IPS-20b (cell line): ENCODE measurements at regions not wholly inside any gene's neighbourhood (a gene's known extent, or its start where the extent isn't known, plus 50 kb on each side); places are given as distances from the start of the nearest gene placed in this dataset.

ENCODE experiments used
- H3K27ac ChIP-seq: one replicate; pipeline ENCODE4 v1.5.1; 2013; ENCODE audit warnings: low read length
- H3K27me3 ChIP-seq: 2 replicates; pipeline ENCODE4 v1.6.1; 2013; ENCODE audit warnings: mild to moderate bottlenecking, low read length, inconsistent platforms; ENCODE audit not compliant: insufficient read depth
- H3K36me3 ChIP-seq: 2 replicates; pipeline ENCODE4 v1.6.1; 2013; ENCODE audit warnings: low read depth, mild to moderate bottlenecking, inconsistent platforms, low read length, moderate library complexity; ENCODE audit not compliant: insufficient read depth
- H3K4me1 ChIP-seq: 2 replicates; pipeline ENCODE4 v1.6.1; 2013; ENCODE audit warnings: mild to moderate bottlenecking, control low read depth, inconsistent platforms, low read length, moderate library complexity; ENCODE audit not compliant: insufficient read depth
- H3K4me3 ChIP-seq: 2 replicates; pipeline ENCODE4 v1.5.1; 2013; ENCODE audit warnings: mild to moderate bottlenecking, low read length, inconsistent platforms
- H3K9ac ChIP-seq: 2 replicates; pipeline ENCODE4 v1.6.1; 2013; ENCODE audit warnings: low read depth, mild to moderate bottlenecking, inconsistent platforms, low read length, moderate library complexity
- H3K9me3 ChIP-seq: 2 replicates; pipeline ENCODE4 v1.6.1; 2013; ENCODE audit warnings: mild to moderate bottlenecking, low read depth, low read length, inconsistent platforms; ENCODE audit not compliant: insufficient read depth

DNA sequence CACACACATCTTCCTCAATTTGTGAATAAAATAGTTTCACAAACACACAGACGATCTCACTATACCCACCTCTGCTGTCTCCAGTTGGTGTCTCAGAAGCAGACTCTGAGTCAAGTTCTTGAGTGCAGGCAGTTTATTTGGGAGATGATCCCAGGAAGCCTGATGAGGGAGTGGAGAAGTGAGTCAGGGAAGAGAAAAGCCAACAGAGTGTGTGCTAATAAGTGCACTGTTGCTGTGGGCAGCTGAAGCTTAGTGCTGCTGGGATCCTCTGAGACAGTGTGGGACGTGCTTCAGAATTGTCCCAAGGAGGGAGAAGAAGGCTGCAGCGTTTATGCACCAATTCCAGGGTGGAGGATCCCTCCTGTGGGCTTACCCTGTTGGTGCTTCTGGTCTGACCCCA lies 423.2 kb upstream of the C16orf82 start:
- peaks cover 5% of the 10 kb centered on the region; the same call in 1 of the 2 replicates for H3K4me1 ChIP-seq
- no peaks in the 10 kb centered on the region for H3K9me3 ChIP-seq
- no peak overlapping the region for H3K27ac ChIP-seq
- H3K4me3 ChIP-seq: no peak overlapping the region
- no peak overlapping the region for H3K9ac ChIP-seq
- H3K36me3 ChIP-seq: no peaks in the 10 kb centered on the region
- no peaks in the 10 kb centered on the region for H3K27me3 ChIP-seq

DNA sequence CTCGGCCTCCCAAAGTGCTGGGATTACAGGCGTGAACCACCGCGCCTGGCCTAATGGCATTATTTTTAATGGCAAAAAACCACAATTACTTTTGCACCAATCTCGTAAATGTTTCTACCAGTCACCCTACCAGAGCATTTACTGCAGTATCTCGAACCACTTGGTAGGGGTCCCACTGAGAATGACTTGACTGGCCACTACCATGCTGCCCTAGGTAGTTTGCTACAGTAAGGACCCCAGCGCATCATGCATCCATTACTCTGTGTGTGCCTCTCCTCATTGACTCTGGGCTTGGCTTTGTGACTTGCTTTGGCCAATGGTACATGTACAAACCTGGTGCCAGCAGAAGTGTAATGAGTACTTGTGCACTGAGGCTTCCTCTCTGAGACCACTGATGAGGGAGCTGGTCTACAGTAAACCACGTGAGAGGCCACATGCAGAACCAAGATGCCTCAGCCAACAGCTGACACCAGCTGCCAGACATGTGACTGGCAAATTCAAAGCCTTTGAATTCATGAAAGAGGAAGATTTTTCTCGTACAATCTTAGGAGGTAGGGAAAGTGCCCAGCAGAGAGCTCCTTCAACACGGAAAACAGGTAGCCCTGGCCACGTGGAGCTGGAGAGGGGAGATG lies 421.7 kb upstream of the C16orf82 start:
- peaks cover 5% of the 10 kb centered on the region; the same call in 1 of the 2 replicates for H3K4me1 ChIP-seq
- no peaks in the 10 kb centered on the region for H3K27me3 ChIP-seq
- H3K4me3 ChIP-seq: no peak overlapping the region
- no peak overlapping the region for H3K27ac ChIP-seq
- H3K36me3 ChIP-seq: no peaks in the 10 kb centered on the region
- H3K9ac ChIP-seq: no peak overlapping the region
- no peaks in the 10 kb centered on the region for H3K9me3 ChIP-seq

DNA sequence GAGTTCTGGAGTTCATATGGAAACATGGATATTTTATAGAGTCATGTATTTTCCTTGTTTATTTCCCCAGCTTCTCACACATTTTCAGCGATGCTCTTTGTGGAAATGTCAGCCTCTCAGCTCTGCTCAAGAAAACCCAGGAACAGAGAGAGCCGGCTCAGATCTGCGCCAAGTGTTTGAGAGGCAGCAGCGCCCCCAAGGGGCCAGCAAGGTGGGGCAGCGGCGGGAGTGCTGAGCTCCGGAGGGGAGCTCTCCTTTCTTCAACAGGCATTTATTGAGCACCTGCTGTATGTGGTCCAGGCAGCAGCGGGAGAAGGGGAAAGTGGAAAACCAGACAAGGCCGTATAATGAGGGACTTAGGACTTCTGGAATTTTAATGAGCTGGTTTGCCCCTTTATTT lies 421.1 kb upstream of the C16orf82 start:
- Histone ChIP-seq H3K9me3 (no peaks in the 10 kb centered on the region), H3K27ac (no peak overlapping the region), H3K4me3 (no peak overlapping the region), H3K27me3 (no peaks in the 10 kb centered on the region), H3K4me1 (peaks cover 5% of the 10 kb centered on the region; the same call in 1 of the 2 replicates), H3K9ac (no peak overlapping the region), H3K36me3 (no peaks in the 10 kb centered on the region)

DNA sequence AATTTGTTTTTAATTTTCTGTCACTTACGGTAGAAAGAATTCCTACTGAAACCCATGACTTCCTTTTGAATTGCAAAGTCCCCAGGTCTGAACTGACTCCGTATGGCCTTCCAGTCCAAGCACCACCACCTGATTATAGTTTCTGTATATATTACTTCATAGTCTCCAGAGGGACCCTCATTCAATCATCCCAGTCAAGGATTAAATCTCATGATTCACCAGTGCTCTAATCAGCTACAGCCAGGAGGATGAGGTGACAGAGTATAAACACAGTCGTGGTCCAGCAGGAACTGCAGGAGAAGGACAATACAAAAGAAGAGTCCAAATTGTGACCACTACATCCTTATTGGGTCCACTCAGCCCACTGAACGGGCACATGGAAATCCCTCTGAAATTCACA lies 418.9 kb upstream of the C16orf82 start:
- no peak overlapping the region for H3K27ac ChIP-seq
- no peaks in the 10 kb centered on the region for H3K9me3 ChIP-seq
- H3K27me3 ChIP-seq: no peaks in the 10 kb centered on the region
- no peaks in the 10 kb centered on the region for H3K4me1 ChIP-seq
- H3K4me3 ChIP-seq: no peak overlapping the region
- H3K36me3 ChIP-seq: no peaks in the 10 kb centered on the region
- no peak overlapping the region for H3K9ac ChIP-seq

DNA sequence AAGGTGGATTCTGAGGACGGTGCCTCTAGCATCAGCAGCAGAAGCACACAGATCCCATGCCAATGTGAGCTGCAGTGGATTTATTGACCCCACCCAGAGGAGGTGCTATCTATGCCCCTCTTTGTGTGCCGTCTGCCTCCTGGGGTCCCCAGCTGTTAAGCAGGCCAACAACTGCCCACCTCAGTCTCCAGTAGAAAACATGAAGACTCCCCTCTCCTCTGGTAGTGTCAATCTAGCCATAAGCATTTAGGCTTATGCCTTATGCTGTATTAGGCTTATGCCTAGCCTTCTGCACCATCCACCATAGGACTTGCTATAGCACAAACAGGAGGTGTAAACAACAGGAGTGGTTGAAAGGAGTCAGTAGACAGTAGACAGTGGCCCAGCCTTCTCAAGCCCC lies 417.9 kb upstream of the C16orf82 start:
- Histone ChIP-seq H3K4me1 (no peaks in the 10 kb centered on the region), H3K4me3 (no peak overlapping the region), H3K9me3 (no peaks in the 10 kb centered on the region), H3K9ac (no peak overlapping the region), H3K27ac (no peak overlapping the region), H3K36me3 (no peaks in the 10 kb centered on the region), H3K27me3 (no peaks in the 10 kb centered on the region)

DNA sequence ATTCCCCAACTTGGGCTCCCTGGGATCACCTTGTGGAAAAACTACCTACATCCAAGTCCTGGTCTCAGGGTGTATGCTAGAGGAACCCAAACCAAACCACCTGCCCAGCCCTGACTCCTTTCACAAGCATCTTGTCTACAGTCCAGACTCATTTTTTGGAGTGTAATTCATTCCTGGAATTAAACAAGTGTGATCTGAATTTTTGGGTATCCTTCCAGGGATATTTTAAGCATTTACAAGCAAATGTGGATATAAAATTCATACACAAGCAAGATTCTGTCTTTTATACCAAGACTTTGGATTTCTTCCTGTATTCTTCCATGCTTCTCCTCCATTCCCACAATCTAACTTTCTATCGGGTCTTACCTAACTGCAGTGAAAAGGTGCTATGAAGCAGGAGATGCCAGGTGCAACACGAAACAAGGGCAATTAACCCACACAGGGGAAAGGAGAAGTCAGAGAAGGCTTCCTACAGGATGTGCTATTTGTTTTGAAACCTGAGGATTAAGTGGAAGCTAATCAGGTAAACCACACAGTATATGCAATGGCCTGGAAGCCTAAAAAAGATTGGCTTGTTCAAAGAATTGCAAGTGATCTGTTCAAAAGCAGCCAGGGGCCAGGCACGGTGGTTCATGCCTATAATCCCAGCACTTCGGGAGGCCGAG lies 417.2 kb upstream of the C16orf82 start:
- peaks cover under 1% of the 10 kb centered on the region; the same call in 1 of the 2 replicates for H3K9me3 ChIP-seq
- H3K4me1 ChIP-seq: no peaks in the 10 kb centered on the region
- no peak overlapping the region for H3K27ac ChIP-seq
- H3K4me3 ChIP-seq: no peak overlapping the region
- H3K9ac ChIP-seq: no peak overlapping the region
- H3K36me3 ChIP-seq: no peaks in the 10 kb centered on the region
- H3K27me3 ChIP-seq: no peaks in the 10 kb centered on the region

DNA sequence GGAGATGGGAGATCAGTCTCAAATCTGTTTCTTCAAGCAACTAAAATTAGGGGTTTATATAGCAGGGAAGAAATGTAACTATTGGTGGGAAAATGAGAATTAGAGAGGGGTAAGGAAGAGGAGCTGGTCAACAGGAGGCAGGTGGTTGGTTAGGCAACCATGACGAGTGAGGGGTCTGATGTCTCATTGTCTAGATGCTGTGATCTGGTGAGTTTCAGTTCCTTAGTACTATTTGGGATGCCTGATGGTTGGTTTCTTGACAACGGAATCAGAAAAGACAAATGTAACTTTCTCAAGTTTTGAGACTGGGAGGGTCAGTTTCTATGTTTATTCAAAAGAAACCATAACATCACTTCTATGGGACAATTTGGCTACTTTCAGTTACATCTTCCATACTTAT lies 415.3 kb upstream of the C16orf82 start:
- Histone ChIP-seq H3K36me3 (no peaks in the 10 kb centered on the region), H3K27ac (no peak overlapping the region), H3K4me3 (no peak overlapping the region)

DNA sequence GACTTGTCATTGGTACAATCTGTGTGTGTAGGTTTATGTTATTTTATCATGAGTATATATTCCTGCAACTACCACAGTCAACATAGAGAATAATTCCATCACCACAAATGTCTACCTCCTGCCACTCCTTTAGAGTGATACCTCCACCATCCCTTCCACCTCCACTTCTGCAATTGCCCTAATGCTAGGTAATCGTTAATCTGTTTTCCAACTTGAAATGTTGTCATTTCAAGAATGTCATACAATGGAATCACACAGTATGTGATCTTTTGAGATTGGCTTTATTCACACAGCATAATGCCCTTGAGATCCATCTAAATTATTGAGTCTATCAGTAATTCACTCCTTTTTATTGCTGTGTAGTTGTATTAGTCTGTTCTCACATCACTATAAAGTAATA lies 414.8 kb upstream of the C16orf82 start:
- Histone ChIP-seq H3K4me1 (no peaks in the 10 kb centered on the region), H3K9me3 (peaks cover 4% of the 10 kb centered on the region; the same call in 1 of the 2 replicates), H3K4me3 (no peak overlapping the region), H3K27me3 (no peaks in the 10 kb centered on the region), H3K9ac (no peak overlapping the region), H3K36me3 (no peaks in the 10 kb centered on the region), H3K27ac (no peak overlapping the region)

More for the DNA sequence above, 415.3 kb upstream of the C16orf82 start:
- Histone ChIP-seq H3K9ac (no peak overlapping the region), H3K9me3 (peaks cover 4% of the 10 kb centered on the region; the same call in 1 of the 2 replicates), H3K4me1 (no peaks in the 10 kb centered on the region), H3K27me3 (no peaks in the 10 kb centered on the region)

DNA sequence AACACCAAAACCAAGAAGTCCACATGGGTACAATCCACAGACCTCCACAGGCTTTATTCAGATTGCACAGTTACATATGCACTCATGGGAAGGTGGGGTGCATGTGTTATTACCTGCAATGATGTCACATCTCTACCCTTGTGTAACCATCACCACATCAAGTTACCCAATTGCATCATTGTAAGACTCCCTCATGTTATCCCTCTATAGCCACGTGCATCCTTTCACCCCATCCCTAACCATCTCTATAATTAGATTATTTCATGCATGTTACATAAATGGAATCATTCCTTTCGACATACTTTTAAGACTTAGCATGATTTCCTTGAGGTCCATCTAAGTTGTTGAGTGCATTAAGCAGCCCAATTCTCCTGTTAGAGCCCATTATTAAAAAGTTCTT lies 408.2 kb upstream of the C16orf82 start:
- H3K36me3 ChIP-seq: no peaks in the 10 kb centered on the region
- H3K27ac ChIP-seq: no peak overlapping the region
- H3K9me3 ChIP-seq: peaks cover 4% of the 10 kb centered on the region; the same call in 1 of the 2 replicates
- H3K9ac ChIP-seq: no peak overlapping the region
- H3K27me3 ChIP-seq: no peaks in the 10 kb centered on the region
- no peak overlapping the region for H3K4me3 ChIP-seq
- H3K4me1 ChIP-seq: no peaks in the 10 kb centered on the region

DNA sequence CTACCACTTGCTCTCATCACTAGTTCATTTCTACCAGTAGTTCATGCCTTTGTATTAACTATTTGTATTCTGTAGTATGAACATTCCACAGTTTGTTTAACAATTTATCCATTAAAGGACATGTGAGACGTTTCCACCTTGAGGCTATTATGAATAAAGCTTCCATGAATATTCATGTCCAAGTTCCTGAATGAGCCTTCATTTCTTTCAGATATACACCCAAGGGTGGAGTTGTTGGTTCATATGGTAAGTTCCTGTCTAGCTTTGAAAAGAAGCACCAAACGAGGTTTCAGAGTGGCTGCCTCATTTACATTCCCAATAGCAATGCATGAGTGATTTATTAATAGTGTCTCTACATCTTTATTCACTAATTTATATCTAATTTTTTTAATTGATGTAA lies 407.8 kb upstream of the C16orf82 start:
- no peaks in the 10 kb centered on the region; the same call in 1 of the 2 replicates for H3K4me1 ChIP-seq
- H3K27me3 ChIP-seq: no peaks in the 10 kb centered on the region
- no peak overlapping the region for H3K27ac ChIP-seq
- no peak overlapping the region for H3K4me3 ChIP-seq
- H3K9me3 ChIP-seq: peaks cover 4% of the 10 kb centered on the region; the same call in 1 of the 2 replicates
- H3K36me3 ChIP-seq: no peaks in the 10 kb centered on the region
- H3K9ac ChIP-seq: no peak overlapping the region

DNA sequence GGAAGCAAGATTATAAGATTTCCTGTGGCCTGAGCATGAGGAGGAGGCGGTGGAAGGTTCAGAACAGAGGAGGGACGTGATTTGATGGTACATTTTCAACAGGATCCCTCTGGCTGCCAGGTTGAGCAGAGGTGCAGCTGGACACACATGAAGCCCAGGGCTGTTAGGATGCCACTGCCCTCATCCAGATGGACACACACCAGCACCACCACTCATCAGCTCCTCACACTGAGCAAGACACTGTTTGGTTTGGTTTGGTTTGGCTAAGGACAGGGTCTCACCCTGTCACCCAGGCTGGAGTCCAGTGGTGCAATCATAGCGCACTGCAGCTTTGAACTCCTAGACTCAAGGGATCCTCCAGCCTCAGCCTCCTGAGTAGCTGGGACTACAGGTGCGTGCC lies 402.6 kb upstream of the C16orf82 start:
- Histone ChIP-seq H3K9ac (no peak overlapping the region), H3K36me3 (no peaks in the 10 kb centered on the region), H3K9me3 (no peaks in the 10 kb centered on the region), H3K27ac (no peak overlapping the region), H3K4me1 (no peaks in the 10 kb centered on the region; the same call in 1 of the 2 replicates), H3K27me3 (no peaks in the 10 kb centered on the region), H3K4me3 (no peak overlapping the region)
